Activated CD4-positive, alpha-beta T cell treated with anti-CD3 and anti-CD28 coated beads, Interleukin-10, Interleukin-2, amounts not matched to agents 100 ng/mL and 50 ng/mL, durations not matched to agents 16 hours and 8 hours (primary cell): ENCODE measurements at regions not wholly inside any gene's neighbourhood (a gene's known extent, or its start where the extent isn't known, plus 50 kb on each side); places are given as distances from the start of the nearest gene placed in this dataset.
"Not testable (repeated sequence)": the region's sequence is repeated elsewhere in the genome, so short reads cannot be mapped to it uniquely, and the experiment has no call there.

Experiments used
- DNase-seq: peaks from one replicate; pipeline ENCODE4 v3.0.0-alpha.2; 2020

DNA sequence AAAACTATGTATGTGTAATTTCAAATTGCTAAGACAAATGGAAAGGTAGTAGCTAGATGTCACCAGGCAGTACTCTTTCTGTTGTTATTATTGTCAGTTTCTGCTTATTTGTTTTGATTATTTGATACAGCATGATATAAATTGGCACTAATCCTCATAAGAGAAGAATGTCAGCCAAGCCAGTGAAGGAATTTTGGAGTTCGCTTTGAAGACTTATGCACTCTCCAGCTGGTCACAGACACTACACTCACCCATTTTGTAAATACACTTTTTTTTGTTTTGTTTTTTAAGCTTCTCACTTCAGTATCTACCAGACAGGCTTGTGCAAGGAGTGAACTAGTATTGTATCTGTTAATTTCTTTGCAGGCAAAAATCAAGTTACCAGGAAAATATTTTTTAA is 180.2 kb upstream of the TTC14 start:
- no peak for DNase-seq

DNA sequence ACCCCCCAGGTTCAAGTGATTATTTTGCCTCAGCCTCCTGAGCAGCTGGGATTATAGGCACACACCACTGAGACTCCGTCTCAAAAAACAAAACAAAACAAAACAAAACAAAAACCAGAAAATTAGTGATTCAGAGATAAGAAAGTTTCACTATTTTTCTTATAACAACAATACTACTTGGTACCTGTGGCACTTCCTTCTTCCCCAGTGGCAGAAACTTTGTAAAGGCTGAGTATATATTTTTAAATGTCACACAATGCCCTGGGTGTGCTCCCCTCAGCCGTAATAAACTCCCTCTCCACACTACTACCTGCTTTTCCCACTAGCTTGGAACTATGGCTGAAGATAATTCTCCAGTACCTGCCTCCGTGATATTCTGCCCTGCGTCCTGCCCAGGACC is 177.7 kb upstream of the TTC14 start:
- not testable (repeated sequence) for DNase-seq

DNA sequence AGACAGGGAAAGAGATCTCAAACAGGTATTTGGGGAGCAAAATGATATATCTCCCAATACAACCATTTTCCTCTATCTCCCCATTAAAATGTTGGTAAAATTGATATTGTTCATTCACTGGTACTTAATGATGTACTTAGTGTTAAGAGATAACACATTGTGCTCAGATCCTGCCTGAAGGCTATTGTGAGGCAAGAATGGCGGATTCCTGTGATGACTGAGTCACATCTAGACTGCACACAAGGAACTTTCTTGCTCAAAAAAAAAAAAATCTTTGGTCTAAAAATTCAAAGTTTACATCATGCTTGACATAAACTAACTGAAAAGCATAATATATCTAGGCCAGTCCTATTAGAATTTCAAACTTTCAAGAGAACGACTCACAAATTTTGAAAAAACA is 171.1 kb upstream of the TTC14 start:
- DNase-seq, result no peak

DNA sequence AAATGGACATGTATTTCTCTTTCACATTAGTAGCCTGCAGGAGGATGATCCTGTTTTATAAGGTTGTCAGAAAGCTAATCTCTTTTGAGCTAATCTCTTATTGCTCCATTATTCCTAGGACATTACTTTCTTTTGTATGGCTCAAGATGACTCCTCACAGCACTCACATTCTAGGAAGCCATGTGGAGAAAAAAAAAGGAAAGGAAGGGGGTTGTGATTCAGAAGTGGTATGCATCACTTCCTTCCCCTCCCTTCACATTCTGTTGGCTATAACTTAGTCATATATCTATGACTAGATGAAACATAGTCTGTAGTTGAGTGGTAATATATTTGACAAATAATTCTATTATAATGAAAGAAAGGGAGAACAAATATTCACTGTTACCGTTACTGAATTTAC is 168.8 kb upstream of the TTC14 start:
- no peak for DNase-seq

DNA sequence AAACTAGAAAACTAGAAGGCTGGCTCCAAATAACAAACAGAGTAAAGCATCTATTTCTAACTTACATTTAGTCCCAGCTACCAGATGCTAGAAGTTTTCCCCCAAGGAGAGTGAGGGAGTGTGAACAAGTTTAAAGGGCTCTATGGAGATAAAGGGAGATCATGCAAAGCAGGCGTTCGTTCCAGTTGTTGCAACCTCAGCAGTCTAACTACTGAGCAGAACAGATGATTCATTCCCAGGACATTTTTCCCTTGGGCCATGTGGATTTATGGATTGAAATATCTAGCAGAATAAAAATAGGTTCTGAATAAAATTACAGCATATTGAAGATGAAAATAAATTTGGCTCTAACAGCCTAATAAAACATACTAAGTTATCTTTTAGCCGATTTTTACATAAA is 154.8 kb upstream of the TTC14 start:
- no peak for DNase-seq

DNA sequence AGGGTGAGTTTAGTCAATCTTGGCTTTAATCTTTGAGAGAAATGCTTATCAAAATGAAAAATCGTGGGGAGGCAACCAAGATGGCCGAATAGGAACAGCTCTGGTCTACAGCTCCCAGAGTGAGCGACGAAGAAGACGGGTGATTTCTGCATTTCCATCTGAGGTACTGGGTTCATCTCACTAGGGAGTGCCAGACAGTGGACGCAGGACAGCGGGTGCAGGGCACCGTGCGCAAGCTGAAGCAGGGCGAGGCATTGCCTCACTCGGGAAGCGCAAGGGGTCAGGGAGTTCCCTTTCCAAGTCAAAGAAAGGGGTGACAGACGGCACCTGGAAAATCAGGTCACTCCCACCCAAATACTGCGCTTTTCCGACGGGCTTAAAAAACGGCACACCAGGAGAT is 153.6 kb upstream of the TTC14 start:
- not testable (repeated sequence) for DNase-seq

DNA sequence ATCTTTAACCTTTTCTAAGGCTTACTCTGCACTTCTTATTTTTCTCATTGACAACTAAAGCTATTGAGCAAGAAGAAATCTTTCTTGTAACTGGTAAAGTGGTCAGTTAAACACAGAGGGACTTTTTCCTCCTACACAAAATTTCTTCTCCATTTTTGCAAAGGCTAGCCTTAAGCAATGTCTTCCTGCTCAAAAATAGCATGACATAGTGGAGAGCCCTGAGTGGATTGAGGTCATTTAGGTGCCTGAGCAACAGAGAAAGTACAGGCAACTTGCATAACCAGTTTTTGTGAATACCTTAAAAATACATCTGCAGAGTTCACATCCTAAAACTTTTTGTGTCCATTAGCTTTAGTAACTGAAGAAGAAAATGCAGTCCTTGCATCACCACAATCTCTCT is 144.7 kb upstream of the TTC14 start:
- no peak for DNase-seq

- no peak for DNase-seq
Measured at GRCh38 chr3:180466401-180467011, 135.5 kb upstream of the TTC14 start.

- no peak for DNase-seq
Measured at GRCh38 chr3:180467177-180467576, 134.8 kb upstream of the TTC14 start.

- no peak for DNase-seq
Measured at GRCh38 chr3:180469149-180469548, 132.8 kb upstream of the TTC14 start.

GRCh38 chr3:180478695-180479094 is 123.3 kb upstream of the TTC14 start:
- DNase-seq, result no peak

GRCh38 chr3:180492047-180492446 is 109.9 kb upstream of the TTC14 start:
- no peak for DNase-seq

DNA sequence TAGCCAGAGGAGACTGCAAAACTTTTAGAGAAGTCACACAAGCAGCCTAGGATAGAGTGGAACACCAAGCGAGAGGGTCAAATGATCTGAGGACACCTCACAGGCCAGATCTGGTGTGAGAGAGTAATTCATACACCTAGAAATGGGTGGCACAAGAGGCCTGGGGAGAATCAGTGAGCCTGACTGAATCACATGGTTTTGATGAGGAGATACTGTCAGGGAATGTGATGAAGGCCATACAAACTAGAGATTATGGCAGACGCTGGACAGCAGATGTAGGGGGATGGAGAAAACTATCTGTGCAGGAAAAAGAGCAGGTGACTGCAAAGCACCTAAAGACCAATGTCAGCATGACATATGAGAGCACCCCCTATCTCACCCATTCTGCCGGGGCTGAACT is 105.0 kb upstream of the TTC14 start:
- no peak for DNase-seq

GRCh38 chr3:180516368-180516767 is 85.6 kb upstream of the TTC14 start:
- no peak for DNase-seq

- no peak for DNase-seq
Measured at GRCh38 chr3:180523040-180523439, 78.9 kb upstream of the TTC14 start.

- DNase-seq, result no peak
Measured at GRCh38 chr3:180528843-180529242, 73.1 kb upstream of the TTC14 start.

GRCh38 chr3:180529778-180530177 is 72.2 kb upstream of the TTC14 start:
- no peak for DNase-seq

DNA sequence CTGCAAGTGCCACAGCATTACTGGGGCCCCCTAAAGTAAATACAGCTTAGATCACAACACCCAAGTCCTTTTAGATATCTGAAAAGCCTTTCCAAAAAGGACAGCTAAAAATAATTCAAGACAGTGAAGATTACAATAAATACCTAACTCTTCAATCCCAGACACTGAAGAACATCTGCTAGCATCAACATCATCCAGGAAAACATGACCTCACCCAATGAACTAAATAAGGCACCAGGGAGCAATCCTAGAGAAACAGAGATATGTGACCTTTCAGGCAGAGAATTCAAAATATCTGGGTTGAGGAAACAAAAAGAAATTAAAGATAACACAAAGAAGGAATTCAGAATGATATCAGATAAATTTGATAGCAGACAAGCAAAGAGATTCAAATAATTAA is 71.7 kb upstream of the TTC14 start:
- no peak for DNase-seq

DNA sequence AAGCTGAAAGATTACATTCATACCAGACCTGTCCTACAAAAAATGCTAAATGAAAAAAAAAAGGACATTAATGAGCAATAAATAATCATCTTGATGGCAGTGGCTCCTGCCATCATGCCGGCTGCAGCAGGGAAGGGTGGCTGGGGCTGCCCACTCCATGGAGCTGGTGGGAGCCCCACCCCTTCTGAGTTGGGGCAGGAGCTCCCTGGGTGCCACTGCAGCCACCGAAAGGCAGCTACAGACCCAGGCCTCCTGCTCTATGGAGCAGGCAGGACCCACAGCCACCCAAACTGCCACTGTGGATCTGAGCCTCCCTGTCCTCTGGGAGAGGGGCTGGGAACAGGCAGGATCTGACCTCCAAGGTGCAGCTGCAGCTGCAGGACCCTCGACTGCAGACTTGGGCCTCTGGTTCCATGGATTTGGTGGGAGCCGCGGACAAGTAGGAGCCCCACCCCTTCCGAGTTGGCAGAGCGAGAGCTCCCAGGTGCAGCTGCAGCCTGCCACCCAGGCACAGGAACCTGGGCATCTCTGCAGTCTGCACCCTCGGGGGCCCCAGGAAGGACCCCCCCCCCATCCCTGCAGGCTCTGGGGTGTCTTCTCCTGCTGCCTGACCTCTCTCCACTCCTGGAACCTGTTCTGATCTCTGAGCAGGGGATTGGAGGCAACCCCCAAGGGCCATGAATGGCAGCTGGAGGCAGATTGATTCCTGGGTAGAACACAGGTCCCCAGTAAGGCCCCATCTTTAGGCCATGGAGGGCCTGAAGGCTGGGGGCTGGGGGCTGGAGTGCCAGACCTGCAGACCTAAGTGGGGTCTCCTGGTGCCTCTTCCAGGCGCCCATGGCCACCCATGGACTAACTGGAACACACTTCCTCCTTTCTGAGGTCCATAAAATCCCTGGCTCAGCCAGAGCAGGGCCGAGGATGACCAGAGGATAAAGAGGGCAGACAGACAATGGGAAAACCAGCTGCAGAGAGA is 70.4 kb upstream of the TTC14 start:
- no peak for DNase-seq

GRCh38 chr3:180534828-180535227 is 67.1 kb upstream of the TTC14 start:
- DNase-seq, result no peak

- no peak for DNase-seq
Measured at GRCh38 chr3:180538493-180538892, 63.5 kb upstream of the TTC14 start.

DNA sequence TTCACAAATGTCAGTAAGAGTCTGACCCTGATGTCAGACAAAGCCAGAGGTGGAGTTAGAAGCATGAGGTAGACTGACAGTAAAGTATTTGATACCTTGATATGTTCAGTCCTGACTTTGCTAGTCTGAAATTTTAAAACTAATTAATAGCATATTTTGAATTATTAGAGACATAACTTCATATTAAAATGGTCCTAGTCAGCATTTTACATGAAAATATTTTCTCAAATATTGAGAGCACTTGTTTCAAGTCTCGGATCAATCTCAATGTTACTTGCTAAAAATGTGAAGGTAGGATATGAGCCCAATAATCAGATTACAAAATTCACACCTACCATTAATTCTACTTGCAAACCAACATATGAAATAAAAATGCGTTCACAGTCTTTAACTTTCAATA is 58.1 kb upstream of the TTC14 start:
- no peak for DNase-seq

DNA sequence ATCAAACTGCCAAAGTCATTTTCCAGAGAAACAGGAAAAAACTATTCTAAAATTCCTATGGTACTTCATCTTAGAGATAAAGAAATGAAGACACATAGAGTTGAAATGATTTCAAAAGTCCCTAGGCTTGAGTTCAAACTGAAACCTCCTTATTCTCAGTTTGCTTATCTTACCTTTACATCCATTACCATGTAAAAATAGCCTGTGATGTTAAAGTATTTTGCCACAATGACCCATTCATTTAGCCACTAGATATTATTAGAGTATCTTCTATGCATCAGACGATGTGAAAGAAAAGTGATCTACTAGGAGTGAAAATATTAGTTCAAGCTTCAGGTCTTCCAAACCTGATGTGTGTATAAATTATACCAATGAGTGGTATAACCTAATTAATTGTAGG is 55.1 kb upstream of the TTC14 start:
- no peak for DNase-seq

DNA sequence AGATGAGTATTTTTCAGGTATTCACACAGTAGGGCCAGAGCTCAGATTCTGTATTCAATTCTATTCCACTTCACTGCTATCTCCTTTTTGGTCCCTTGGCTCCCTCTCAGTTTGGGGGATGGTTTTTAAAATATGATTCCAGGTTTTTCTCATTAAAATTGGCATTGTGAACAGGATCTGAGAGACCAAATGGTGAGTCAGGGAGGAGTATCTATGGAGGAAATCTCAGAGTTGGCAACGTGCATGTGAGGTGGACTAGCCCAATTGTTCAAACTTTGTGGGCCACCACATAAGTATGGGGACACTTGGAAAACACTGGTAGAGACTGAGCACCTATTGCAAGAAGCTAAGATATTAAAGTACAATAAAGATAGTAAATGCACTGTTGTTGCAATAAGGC is 53.9 kb upstream of the TTC14 start:
- DNase-seq, result no peak
